Left renal cortex interstitium (tissue), 4 donors: ENCODE measurements at regions not wholly inside any gene's neighbourhood (a gene's known extent, or its start where the extent isn't known, plus 50 kb on each side); places are given as distances from the start of the nearest gene placed in this dataset.

Experiments
- DNase-seq, 4 donors: peaks; one replicate each; pipeline ENCODE4 v3.0.0-alpha.2; 2013; ENCODE audit warnings: low read depth in 4 of 4, low spot score in 2 of 4, missing footprints in 1 of 4

DNA sequence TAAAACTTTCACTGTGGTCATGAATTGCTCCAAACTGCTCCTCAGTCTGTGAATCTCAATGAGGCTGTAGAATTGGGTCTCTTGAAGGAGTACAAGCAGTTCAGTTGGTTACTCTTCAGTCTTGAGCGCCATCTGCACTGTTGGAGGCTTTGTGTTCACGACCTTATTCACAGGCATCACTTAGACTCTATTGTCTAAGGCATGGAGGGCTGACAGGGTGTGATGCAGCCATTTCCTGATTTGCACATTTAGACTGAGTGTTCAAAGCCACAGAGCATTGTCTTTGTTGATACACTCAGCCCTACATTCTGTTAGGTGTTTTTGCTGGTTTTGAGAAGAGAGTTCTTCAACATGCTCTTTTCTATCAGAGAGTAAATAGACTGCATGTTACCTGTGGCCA, 355.9 kb upstream of the RIOK2 start:
- no peak for DNase-seq

DNA sequence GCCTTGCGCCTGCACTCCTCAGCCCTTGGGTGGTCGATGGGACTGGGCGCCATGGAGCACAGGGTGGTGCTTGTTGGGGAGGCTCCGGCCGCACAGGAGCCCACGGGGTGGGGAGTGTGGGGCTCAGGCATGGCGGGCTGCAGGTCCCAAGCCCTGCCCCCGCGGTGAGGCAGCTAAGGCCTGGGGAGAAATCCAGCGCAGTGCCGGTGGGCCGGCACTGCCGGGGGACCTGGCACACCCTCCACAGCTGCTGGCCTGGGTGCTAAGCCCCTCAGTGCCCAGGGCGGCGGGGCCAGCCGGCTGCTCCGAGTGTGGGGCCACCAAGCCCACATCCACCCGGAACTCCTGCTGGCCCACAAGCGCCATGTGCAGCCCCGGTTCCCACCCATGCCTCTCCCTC, 358.8 kb upstream of the RIOK2 start:
- no peak for DNase-seq

- no peak for DNase-seq
Measured at GRCh38 chr5:97542469-97542868, 359.4 kb upstream of the RIOK2 start.

GRCh38 chr5:97543166-97543565, 360.1 kb upstream of the RIOK2 start:
- DNase-seq = no peak

GRCh38 chr5:97544240-97544639, 361.2 kb upstream of the RIOK2 start:
- DNase-seq = no peak

GRCh38 chr5:97544678-97545077, 361.6 kb upstream of the RIOK2 start:
- no peak for DNase-seq

- no peak for DNase-seq
Measured at GRCh38 chr5:97545446-97545845, 362.4 kb upstream of the RIOK2 start.

DNA sequence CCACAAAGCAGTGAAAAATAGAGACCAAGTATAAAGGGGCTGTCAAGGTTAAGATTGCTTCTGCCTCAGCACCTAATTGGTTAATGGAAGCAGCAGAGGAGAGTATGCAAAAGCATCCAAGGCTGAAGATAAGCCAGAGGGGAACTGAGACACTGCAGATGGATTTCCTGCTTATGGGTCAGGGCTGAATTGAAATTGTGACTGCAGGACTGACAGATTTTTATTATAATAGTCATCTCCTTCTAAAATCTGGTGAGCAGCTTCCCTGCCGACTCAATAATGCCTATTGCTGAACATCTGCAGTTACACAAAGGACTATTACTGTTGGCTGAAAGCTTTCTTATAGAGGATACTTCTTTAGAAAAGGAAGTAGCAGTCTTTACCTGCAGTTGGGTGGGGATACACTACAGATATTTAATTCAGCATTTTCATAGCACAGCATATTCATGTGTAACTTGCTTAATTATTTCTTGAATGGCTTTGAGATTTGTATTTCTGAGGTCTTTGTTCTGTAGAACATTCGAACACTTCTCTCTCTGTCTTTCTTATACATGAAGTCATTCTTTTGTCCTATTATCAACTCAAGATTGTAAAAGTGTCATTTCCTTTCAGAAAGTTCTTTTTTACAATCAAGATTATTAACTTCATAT, 363.0 kb upstream of the RIOK2 start:
- no peak for DNase-seq

DNA sequence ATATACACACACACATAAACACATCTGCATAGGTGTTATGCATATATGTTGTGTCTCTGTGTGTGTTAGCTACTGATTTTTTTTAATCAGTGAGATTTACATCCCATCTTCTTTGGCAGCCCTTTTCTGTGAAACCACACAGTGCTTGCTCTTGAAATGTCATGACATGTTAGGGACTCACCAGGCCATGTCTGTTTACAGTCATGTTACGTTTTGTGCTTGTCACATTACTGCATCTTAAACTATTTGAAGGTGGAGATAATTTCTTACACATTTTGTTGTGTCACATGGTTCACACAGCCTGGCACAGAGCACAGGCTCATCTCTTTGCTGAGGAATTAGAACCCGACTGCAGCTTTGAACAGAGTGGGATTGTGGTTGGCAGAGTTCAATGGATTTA, 364.4 kb upstream of the RIOK2 start:
- DNase-seq = no peak

GRCh38 chr5:97547999-97548738, 365.1 kb upstream of the RIOK2 start:
- no peak for DNase-seq

- DNase-seq = no peak
Measured at GRCh38 chr5:97548739-97549080, 365.7 kb upstream of the RIOK2 start.

DNA sequence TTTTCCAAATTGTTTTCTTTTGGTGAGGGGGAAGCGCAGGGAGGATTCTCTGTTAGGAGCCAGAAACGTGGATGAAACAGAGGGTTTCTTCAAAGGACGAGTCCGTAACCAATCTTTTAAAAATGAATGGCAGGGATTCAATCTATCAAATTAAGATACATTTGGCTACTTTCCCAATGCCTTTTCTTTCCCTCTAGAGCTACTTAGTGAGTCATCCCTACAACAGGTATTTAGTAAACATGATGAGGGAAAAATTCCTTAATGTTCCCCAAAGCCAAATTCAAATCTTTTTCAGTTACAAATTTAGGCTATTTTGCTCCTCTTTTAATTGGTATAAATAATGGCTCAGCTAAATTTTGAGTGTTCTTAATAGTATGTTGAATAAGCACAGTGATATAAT, 366.4 kb upstream of the RIOK2 start:
- DNase-seq = no peak

GRCh38 chr5:97550164-97550563, 367.1 kb upstream of the RIOK2 start:
- DNase-seq = no peak

DNA sequence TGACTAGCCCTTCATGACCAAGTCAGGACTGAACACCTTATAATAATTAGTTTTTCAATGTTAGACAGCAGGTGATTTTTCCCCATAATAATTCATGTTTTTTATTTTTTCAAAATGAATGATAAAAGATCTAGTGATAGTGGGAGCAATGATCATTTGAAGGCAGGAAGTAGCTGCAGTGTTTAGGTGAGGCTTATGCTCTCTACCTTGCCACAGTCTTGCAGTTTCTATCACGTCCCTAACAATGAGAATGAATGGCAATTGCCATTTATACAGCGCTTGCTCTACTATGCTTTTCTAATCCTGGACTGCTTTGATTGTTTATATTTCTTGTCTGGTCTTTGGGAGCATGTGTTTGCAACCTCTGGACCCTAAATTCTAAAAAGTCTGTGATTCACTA, 367.8 kb upstream of the RIOK2 start:
- DNase-seq = no peak

DNA sequence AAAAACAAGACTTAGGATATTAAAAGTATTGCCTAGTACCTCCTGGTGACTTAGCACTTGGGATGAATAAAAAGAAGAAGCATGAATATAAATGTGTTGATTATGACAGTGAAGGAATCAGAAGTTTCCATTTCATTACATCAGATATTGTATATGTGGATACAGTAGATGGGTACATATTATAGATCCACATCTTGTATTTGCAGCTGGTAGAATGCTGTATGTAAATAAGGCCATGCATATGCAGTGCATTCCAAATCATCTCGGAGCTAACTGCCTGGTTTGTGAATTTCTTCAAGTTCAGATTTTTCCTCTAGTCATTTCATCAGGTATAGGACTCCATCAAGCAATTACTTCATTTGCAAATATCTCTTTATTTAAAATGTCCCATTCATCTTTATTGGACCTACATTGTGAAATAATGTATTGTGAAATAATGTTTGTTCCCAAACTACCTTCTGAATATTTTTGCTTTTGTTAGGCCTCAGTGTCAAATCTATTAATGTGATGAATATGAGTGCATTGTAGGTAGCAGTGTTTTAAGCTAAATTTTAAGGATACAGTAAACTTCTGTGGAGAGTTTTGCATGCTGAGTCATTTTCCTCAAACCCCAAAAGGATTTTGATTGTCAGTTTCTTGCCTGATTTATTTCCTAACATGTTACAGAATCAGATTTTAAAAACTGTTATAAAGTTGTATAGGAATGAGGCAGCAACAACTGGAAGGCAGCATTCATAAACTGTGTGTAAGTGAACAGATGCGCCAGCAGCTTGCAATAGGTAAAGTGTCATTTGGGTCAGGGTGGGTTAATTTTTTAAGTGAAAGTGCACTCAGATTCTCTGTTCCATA, 370.8 kb upstream of the RIOK2 start:
- no peak for DNase-seq

DNA sequence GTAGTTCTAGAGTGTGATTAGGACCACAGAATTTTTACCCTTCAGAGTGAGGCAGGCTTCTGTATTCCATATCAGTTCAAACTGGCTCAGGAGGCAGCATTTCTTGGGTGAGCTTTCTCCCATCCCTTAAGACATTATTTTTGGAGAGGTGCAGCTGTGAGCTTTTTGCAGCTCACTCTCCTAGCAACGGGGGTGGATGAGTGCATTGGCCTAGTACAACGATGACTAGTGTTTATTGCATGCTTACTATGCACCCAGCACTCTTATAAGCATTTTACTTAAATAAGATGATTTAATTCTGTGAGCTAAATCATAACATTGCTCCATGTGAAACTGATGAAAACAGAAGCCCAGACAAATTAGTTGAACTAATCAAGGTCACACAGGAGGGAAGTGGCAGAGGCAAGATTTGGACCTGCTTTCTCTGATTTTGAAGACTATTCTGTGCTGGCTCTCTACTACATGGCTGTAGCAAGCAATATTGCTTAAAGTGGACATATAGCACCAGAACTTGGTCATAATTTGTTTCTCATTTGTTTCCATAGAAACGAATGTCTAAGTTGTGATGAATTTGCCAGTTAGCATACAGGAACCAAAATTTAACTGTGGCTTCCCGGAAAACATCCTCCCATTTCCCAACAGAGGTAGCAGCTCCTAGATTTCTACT, 372.1 kb upstream of the RIOK2 start:
- no peak for DNase-seq

DNA sequence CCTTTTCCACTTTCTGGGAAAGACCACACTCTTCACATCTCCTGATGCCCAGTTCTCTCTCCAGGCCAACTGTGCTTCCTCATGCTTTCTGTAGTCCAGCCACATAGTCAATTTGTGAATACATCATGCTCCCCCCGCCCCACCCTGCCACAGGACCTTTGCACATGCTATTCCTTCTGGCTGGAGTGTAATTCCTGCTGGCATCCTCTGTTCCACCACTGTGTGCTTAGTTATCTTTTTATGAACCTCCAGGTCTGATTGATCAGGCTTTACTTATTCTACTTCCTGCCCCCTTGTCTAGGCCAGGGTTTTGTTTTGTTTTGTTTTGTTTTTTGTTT, 372.6 kb upstream of the RIOK2 start:
- DNase-seq = no peak

DNA sequence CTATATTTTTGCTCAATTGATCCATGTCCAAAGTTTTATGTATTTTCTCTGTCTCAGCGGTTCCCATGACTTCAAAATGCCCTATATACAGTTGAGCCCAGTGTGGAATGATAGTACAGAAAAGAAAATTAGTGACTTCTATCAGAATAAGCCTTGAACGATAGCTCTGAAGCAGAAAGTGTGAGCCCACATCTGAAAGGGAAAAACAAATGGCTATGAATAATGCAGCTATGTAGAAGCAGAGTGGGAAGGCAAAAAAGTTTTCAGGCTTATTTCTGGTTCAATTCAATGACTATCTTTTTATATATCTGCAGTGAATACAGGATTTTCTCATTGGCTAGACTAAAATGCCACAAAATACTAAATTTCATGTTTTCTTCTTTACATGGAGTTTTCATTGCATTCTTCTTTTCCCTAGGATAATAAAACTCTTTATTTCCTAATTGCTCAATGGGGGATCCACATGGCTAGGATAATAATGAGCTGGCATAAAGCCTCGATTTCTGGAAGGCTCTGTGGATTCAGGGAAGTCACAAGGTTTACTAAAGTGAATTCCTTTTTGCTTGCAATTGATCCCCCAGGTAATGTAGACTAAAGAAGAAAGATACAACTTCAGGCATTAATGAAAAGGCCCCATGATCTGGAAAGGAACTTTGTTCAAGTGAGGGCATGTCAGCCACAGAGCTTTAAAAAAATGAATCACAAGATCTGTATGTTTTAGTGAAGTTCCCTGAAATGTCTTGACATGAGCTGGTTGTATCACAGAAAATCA, 377.0 kb upstream of the RIOK2 start:
- no peak for DNase-seq

GRCh38 chr5:97560599-97560993, 377.5 kb upstream of the RIOK2 start:
- no peak for DNase-seq

- no peak for DNase-seq
Measured at GRCh38 chr5:97563050-97563657, 380.1 kb upstream of the RIOK2 start.
